Mesenchymal stem cell (in vitro differentiated cells and primary cell): ENCODE measurements at regions not wholly inside any gene's neighbourhood (a gene's known extent, or its start where the extent isn't known, plus 50 kb on each side); places are given as distances from the start of the nearest gene placed in this dataset.

Source experiments
- DNase-seq: peaks from one replicate; pipeline ENCODE4 v3.0.0-alpha.2; 2013
- H2AFZ ChIP-seq: one replicate; pipeline ENCODE4 v1.6.1; 2013; ENCODE audit warnings: low read depth, mild to moderate bottlenecking, control low read depth, inconsistent platforms, low read length, moderate library complexity
- H2AK5ac ChIP-seq: 2 replicates; pipeline ENCODE4 v1.6.1; 2013; ENCODE audit warnings: low read length, moderate library complexity, mild to moderate bottlenecking, inconsistent platforms; ENCODE audit not compliant: severe bottlenecking
- H2BK120ac ChIP-seq: one replicate; pipeline ENCODE4 v1.6.1; 2013; ENCODE audit warnings: low read depth, mild to moderate bottlenecking, inconsistent platforms, low read length, moderate library complexity
- H2BK12ac ChIP-seq, 2 experiments: one replicate each; pipeline ENCODE4 v1.6.1; 2013; ENCODE audit warnings: inconsistent platforms in 2 of 2, low read length in 2 of 2, mild to moderate bottlenecking in 2 of 2, moderate library complexity in 2 of 2, control low read depth in 1 of 2
- H2BK15ac ChIP-seq: one replicate; pipeline ENCODE4 v1.6.1; 2013; ENCODE audit warnings: mild to moderate bottlenecking, low read depth, inconsistent platforms; ENCODE audit not compliant: poor library complexity, severe bottlenecking
- H2BK5ac ChIP-seq: 2 replicates; pipeline ENCODE4 v1.6.1; 2013; ENCODE audit warnings: low read depth, mild to moderate bottlenecking, low read length, control low read depth, inconsistent platforms; ENCODE audit not compliant: poor library complexity, severe bottlenecking
- H3K14ac ChIP-seq, 2 experiments: one replicate each; pipeline ENCODE4 v1.6.1; 2013; ENCODE audit warnings: inconsistent platforms in 2 of 2, low read length in 2 of 2, control low read depth in 1 of 2, mild to moderate bottlenecking in 1 of 2, moderate library complexity in 1 of 2
- H3K18ac ChIP-seq, 2 experiments: one replicate each; pipeline ENCODE4 v1.6.1; 2013; ENCODE audit warnings: inconsistent platforms in 2 of 2, low read length in 2 of 2, control low read depth in 1 of 2, low read depth in 1 of 2, mild to moderate bottlenecking in 1 of 2
- H3K23ac ChIP-seq, 2 experiments: one replicate each; pipeline ENCODE4 v1.6.1; 2013; ENCODE audit warnings: inconsistent platforms in 2 of 2, low read length in 2 of 2, mild to moderate bottlenecking in 2 of 2, moderate library complexity in 2 of 2, control low read depth in 1 of 2
- H3K27ac ChIP-seq: 2 replicates; pipeline ENCODE4 v1.5.1; 2013; ENCODE audit warnings: mild to moderate bottlenecking, moderate library complexity, low read length, control low read depth, inconsistent platforms; ENCODE audit not compliant: poor library complexity, severe bottlenecking
- H3K27me3 ChIP-seq, 2 experiments: 2 replicates each; pipeline versions ENCODE4 v1.6.1 to v1.7.0; 2013; ENCODE audit warnings: low read length in 2 of 2, mild to moderate bottlenecking in 2 of 2, moderate library complexity in 2 of 2, control low read depth in 1 of 2, inconsistent platforms in 1 of 2; ENCODE audit not compliant: control insufficient read depth in 1 of 2, insufficient read depth in 1 of 2
- H3K36me3 ChIP-seq, 2 experiments: 2 replicates each; pipeline versions ENCODE4 v1.6.1 to v1.7.0; 2013; ENCODE audit warnings: low read length in 2 of 2, control low read depth in 1 of 2, inconsistent platforms in 1 of 2, low read depth in 1 of 2, mild to moderate bottlenecking in 1 of 2; ENCODE audit not compliant: insufficient read depth in 2 of 2, control insufficient read depth in 1 of 2
- H3K4ac ChIP-seq, 2 experiments: one replicate each; pipeline ENCODE4 v1.6.1; 2013; ENCODE audit warnings: inconsistent platforms in 2 of 2, low read length in 2 of 2, mild to moderate bottlenecking in 2 of 2, moderate library complexity in 2 of 2, control low read depth in 1 of 2, low read depth in 1 of 2
- H3K4me1 ChIP-seq: 2 replicates; pipeline ENCODE4 v1.6.1; 2013; ENCODE audit warnings: low read depth, low read length, control low read depth; ENCODE audit not compliant: control insufficient read depth, insufficient read depth
- H3K4me2 ChIP-seq: 2 replicates; pipeline ENCODE4 v1.6.1; 2013; ENCODE audit warnings: low read length, mild to moderate bottlenecking, inconsistent platforms; ENCODE audit not compliant: poor library complexity, severe bottlenecking
- H3K4me3 ChIP-seq, 2 experiments: 2 replicates each; pipeline versions ENCODE4 v1.5.1 to v1.7.0; 2013; ENCODE audit warnings: low read length in 2 of 2, mild to moderate bottlenecking in 2 of 2, control low read depth in 1 of 2, low read depth in 1 of 2; ENCODE audit not compliant: insufficient read depth in 1 of 2
- H3K79me1 ChIP-seq: replicated peaks from 2 replicates; pipeline ENCODE4 v1.6.1; 2013; ENCODE audit warnings: mild to moderate bottlenecking, control low read depth, low read length, inconsistent platforms; ENCODE audit not compliant: poor library complexity, severe bottlenecking
- H3K9ac ChIP-seq: 2 replicates; pipeline ENCODE4 v1.7.0; 2013; ENCODE audit warnings: mild to moderate bottlenecking, low read length, moderate library complexity
- H3K9me3 ChIP-seq: 2 replicates; pipeline ENCODE4 v1.7.0; 2013; ENCODE audit warnings: mild to moderate bottlenecking, low read length; ENCODE audit not compliant: control insufficient read depth
- H4K8ac ChIP-seq: one replicate; pipeline ENCODE4 v1.6.1; 2013; ENCODE audit warnings: inconsistent platforms, mild to moderate bottlenecking, low read length, moderate library complexity
- H4K91ac ChIP-seq: one replicate; pipeline ENCODE4 v1.6.1; 2013; ENCODE audit warnings: mild to moderate bottlenecking, low read length, inconsistent platforms
- WGBS: methylation state at CpG from one replicate; pipeline ENCODE4 v1.1.7; 2013; ENCODE audit warnings: mixed read lengths; 5-methylcytosine and 5-hydroxymethylcytosine counted together

- H3K4me1 ChIP-seq: no peaks in the 10 kb centered on the region
- no peak overlapping the region for H3K4ac ChIP-seq
These were observed 197.8 kb downstream of the OGFRL1 start for GRCh38 chr6:71486461-71486860.

GRCh38 chr6:71488186-71488585, 199.6 kb downstream of the OGFRL1 start:
- Histone ChIP-seq H4K8ac (no peak overlapping the region), H2BK15ac (no peak overlapping the region), H2AK5ac (peak overlapping the region; percentile 44), H3K4me2 (no peak overlapping the region), H2BK5ac (no peak overlapping the region), H3K27me3 (no peaks in the 10 kb centered on the region), H3K27ac (no peak overlapping the region), H3K14ac (no peak overlapping the region), H3K79me1 (no peaks in the 10 kb centered on the region), H2AFZ (no peak overlapping the region), H3K18ac (peak overlapping the region in 1 of 2 experiments; percentile 19), H3K4me3 (no peak overlapping the region), H2BK120ac (no peak overlapping the region), H3K4me1 (no peaks in the 10 kb centered on the region), H3K9me3 (no peaks in the 10 kb centered on the region), H4K91ac (no peak overlapping the region), H3K9ac (no peak overlapping the region), H3K23ac (no peak overlapping the region), H3K36me3 (no peaks in the 10 kb centered on the region), H3K4ac (peak overlapping the region in 1 of 2 experiments; percentile 47), H2BK12ac (peak overlapping the region in 1 of 2 experiments; percentile 87)
- no peak for DNase-seq
- WGBS: 93% methylated on average over 4 of the region's 4 CpGs

More at GRCh38 chr6:71486461-71486860, 197.8 kb downstream of the OGFRL1 start:
- H3K4me3 ChIP-seq: no peak overlapping the region
- H4K91ac ChIP-seq: no peak overlapping the region
- H4K8ac ChIP-seq: no peak overlapping the region
- H3K9me3 ChIP-seq: no peaks in the 10 kb centered on the region
- no peak overlapping the region for H3K14ac ChIP-seq
- H2AFZ ChIP-seq: no peak overlapping the region
- H3K79me1 ChIP-seq: no peaks in the 10 kb centered on the region
- H2BK120ac ChIP-seq: no peak overlapping the region
- H2AK5ac ChIP-seq: no peak overlapping the region
- WGBS: no CpG with 5 or more reads among the region's 2 CpGs
- H3K9ac ChIP-seq: no peak overlapping the region
- DNase-seq: peak; percentile 40
- no peaks in the 10 kb centered on the region for H3K27me3 ChIP-seq
- H3K36me3 ChIP-seq: no peaks in the 10 kb centered on the region
- H3K23ac ChIP-seq: no peak overlapping the region
- H2BK5ac ChIP-seq: no peak overlapping the region
- no peak overlapping the region for H3K18ac ChIP-seq
- H2BK15ac ChIP-seq: no peak overlapping the region
- no peak overlapping the region for H3K27ac ChIP-seq
- no peak overlapping the region for H3K4me2 ChIP-seq
- H2BK12ac ChIP-seq: no peak overlapping the region

- Histone ChIP-seq H3K27me3 (no peaks in the 10 kb centered on the region), H3K36me3 (no peaks in the 10 kb centered on the region), H2BK120ac (no peak overlapping the region), H3K79me1 (no peaks in the 10 kb centered on the region), H3K14ac (no peak overlapping the region), H4K8ac (no peak overlapping the region), H3K18ac (no peak overlapping the region), H2AFZ (no peak overlapping the region), H3K27ac (peak overlapping the region; percentile 72), H2AK5ac (no peak overlapping the region), H2BK12ac (no peak overlapping the region), H3K4me1 (no peaks in the 10 kb centered on the region), H4K91ac (no peak overlapping the region), H3K9ac (peak overlapping the region; percentile 36), H3K9me3 (no peaks in the 10 kb centered on the region), H3K4me2 (peak overlapping the region; percentile 12), H2BK15ac (no peak overlapping the region), H2BK5ac (no peak overlapping the region), H3K4me3 (no peak overlapping the region), H3K4ac (no peak overlapping the region), H3K23ac (no peak overlapping the region)
- 0% methylated on average over 2 of the region's 3 CpGs for WGBS
- peak; percentile 86 for DNase-seq
These were observed 201.1 kb downstream of the OGFRL1 start for GRCh38 chr6:71489736-71490135.

- H3K27me3 ChIP-seq: no peaks in the 10 kb centered on the region
- no peak overlapping the region for H2BK5ac ChIP-seq
These were observed 202.3 kb downstream of the OGFRL1 start for GRCh38 chr6:71490876-71491275.

More at GRCh38 chr6:71490876-71491275, 202.3 kb downstream of the OGFRL1 start:
- Histone ChIP-seq H3K4me3 (no peak overlapping the region), H2AK5ac (peak overlapping the region; percentile 81), H3K27ac (no peak overlapping the region), H3K9ac (no peak overlapping the region), H3K14ac (no peak overlapping the region), H3K4me2 (no peak overlapping the region), H3K18ac (peak overlapping the region; percentile 16 to 29), H2BK15ac (no peak overlapping the region), H4K91ac (no peak overlapping the region), H3K9me3 (no peaks in the 10 kb centered on the region), H3K23ac (no peak overlapping the region), H2BK12ac (peak overlapping the region; percentile 32 to 91), H4K8ac (no peak overlapping the region), H3K4me1 (no peaks in the 10 kb centered on the region), H2BK120ac (no peak overlapping the region), H3K4ac (peak overlapping the region; percentile 67 to 78), H2AFZ (no peak overlapping the region), H3K79me1 (no peaks in the 10 kb centered on the region), H3K36me3 (no peaks in the 10 kb centered on the region)
- WGBS: 92% methylated on average over 4 of the region's 5 CpGs
- DNase-seq: no peak
